B cell (primary cell): ENCODE measurements at regions not wholly inside any gene's neighbourhood (a gene's known extent, or its start where the extent isn't known, plus 50 kb on each side); places are given as distances from the start of the nearest gene placed in this dataset.

Experiments used
- EZH2 ChIP-seq: IDR thresholded peaks from 2 replicates; pipeline ENCODE4 v1.6.1; 2012; ENCODE audit warnings: borderline replicate concordance, low read depth, mild to moderate bottlenecking, moderate library complexity, low read length; ENCODE audit not compliant: insufficient read depth, poor library complexity, severe bottlenecking
- TF ChIP-seq, protein P1 (sequence below): fragments of 200-600 bp; IDR thresholded peaks from one replicate; pipeline ENCODE4 v1.8.0; 2022; ENCODE audit warnings: antibody characterized with exemption, mild to moderate bottlenecking

DNA sequence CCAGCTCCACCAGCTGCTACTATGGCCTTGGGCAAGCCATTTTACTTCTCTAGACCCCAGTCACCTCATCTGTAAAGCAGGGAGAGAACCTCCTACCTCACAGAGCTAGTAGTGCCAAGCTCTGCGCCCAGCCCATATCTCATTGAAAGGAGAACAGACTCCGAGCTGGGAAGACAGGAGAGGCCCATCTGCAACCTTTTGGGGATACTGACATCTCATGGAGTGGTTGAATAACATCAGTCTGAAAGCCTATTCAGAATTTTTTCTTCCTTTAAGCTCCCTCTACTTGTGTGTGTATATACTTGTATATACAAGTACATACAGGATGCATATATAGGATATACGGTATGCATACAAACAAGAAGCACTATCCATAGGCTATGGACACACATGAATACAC lies 279.5 kb upstream of the POU3F1 start:
- TF ChIP-seq, protein P1, sequence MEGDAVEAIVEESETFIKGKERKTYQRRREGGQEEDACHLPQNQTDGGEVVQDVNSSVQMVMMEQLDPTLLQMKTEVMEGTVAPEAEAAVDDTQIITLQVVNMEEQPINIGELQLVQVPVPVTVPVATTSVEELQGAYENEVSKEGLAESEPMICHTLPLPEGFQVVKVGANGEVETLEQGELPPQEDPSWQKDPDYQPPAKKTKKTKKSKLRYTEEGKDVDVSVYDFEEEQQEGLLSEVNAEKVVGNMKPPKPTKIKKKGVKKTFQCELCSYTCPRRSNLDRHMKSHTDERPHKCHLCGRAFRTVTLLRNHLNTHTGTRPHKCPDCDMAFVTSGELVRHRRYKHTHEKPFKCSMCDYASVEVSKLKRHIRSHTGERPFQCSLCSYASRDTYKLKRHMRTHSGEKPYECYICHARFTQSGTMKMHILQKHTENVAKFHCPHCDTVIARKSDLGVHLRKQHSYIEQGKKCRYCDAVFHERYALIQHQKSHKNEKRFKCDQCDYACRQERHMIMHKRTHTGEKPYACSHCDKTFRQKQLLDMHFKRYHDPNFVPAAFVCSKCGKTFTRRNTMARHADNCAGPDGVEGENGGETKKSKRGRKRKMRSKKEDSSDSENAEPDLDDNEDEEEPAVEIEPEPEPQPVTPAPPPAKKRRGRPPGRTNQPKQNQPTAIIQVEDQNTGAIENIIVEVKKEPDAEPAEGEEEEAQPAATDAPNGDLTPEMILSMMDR: no peak
- no peak for TF ChIP-seq EZH2
